OCI-LY1 (cell line): ENCODE measurements at regions not wholly inside any gene's neighbourhood (a gene's known extent, or its start where the extent isn't known, plus 50 kb on each side); places are given as distances from the start of the nearest gene placed in this dataset.
"Not testable (repeated sequence)": the region's sequence is repeated elsewhere in the genome, so short reads cannot be mapped to it uniquely, and the experiment has no call there.

ENCODE experiments used
- H2AFZ ChIP-seq: fragments of 200-600 bp; sonication (generic), shearing (Covaris generic); 2 replicates; pipeline ENCODE4 v1.6.0; 2014; ENCODE audit warnings: antibody characterized with exemption, mild to moderate bottlenecking, low read length
- H3F3A ChIP-seq: fragments of 200-600 bp; sonication (generic), shearing (Covaris generic); 2 replicates; pipeline ENCODE4 v1.6.0; 2014; ENCODE audit warnings: mild to moderate bottlenecking, antibody characterized with exemption, low read length, moderate library complexity; ENCODE audit not compliant: insufficient read depth
- H3K27ac ChIP-seq: fragments of 200-600 bp; sonication (generic); 2 replicates; pipeline ENCODE4 v1.5.1; 2014; ENCODE audit warnings: low read length, mixed run types, mild to moderate bottlenecking, low read depth; ENCODE audit not compliant: poor library complexity, severe bottlenecking
- H3K27me3 ChIP-seq: fragments of 200-600 bp; sonication (generic); 2 replicates; pipeline ENCODE4 v1.6.0; 2014; ENCODE audit warnings: antibody characterized with exemption, mild to moderate bottlenecking, low read length, moderate library complexity; ENCODE audit not compliant: insufficient read depth
- H3K36me3 ChIP-seq: fragments of 200-600 bp; sonication (generic); 2 replicates; pipeline ENCODE4 v1.6.1; 2014; ENCODE audit warnings: mild to moderate bottlenecking, antibody characterized with exemption, low read length, moderate library complexity, mixed read lengths; ENCODE audit not compliant: insufficient read depth
- H3K4me1 ChIP-seq: fragments of 200-600 bp; sonication (generic); 2 replicates; pipeline ENCODE4 v1.5.1; 2014; ENCODE audit warnings: mild to moderate bottlenecking, low read length, moderate library complexity; ENCODE audit not compliant: insufficient read depth, severe bottlenecking
- H3K4me2 ChIP-seq: fragments of 200-600 bp; sonication (generic), shearing (Covaris generic); 2 replicates; pipeline ENCODE4 v1.6.1; 2014; ENCODE audit warnings: low read length
- H3K4me3 ChIP-seq: fragments of 200-600 bp; sonication (generic); 2 replicates; pipeline ENCODE4 v1.5.1; 2014; ENCODE audit warnings: low read length, low read depth, mild to moderate bottlenecking, mixed read lengths; ENCODE audit not compliant: poor library complexity, severe bottlenecking
- H3K79me2 ChIP-seq: fragments of 200-600 bp; shearing (Covaris generic); 2 replicates; pipeline ENCODE4 v1.6.1; 2016; ENCODE audit warnings: mixed run types, low read length, mixed read lengths; ENCODE audit not compliant: insufficient read depth
- H3K9ac ChIP-seq: fragments of 200-600 bp; sonication (generic), shearing (Covaris generic); 2 replicates; pipeline ENCODE4 v1.6.1; 2014; ENCODE audit warnings: mild to moderate bottlenecking, low read length, mixed read lengths
- H3K9me2 ChIP-seq: fragments of 200-600 bp; sonication (generic), shearing (Covaris generic); 2 replicates; pipeline ENCODE4 v1.6.1; 2014; ENCODE audit warnings: low read depth, mild to moderate bottlenecking, low read length, mixed read lengths
- H3K9me3 ChIP-seq: fragments of 200-600 bp; shearing (Covaris generic); 2 replicates; pipeline ENCODE4 v1.6.1; 2014; ENCODE audit warnings: low read length, mixed read lengths
- H4K20me1 ChIP-seq: fragments of 200-600 bp; sonication (generic), shearing (Covaris generic); 2 replicates; pipeline ENCODE4 v1.6.0; 2016; ENCODE audit warnings: mild to moderate bottlenecking, low read length; ENCODE audit not compliant: insufficient read depth
- CTCF ChIP-seq: fragments of 200-600 bp; sonication (generic), shearing (Covaris generic); IDR thresholded peaks from 2 replicates; pipeline ENCODE4 v1.5.1; 2017; ENCODE audit warnings: mild to moderate bottlenecking, antibody characterized with exemption, low read length, moderate library complexity, mixed read lengths
- EZH2 ChIP-seq: fragments of 200-600 bp; sonication (generic), shearing (Covaris generic); IDR thresholded peaks from 2 replicates; pipeline ENCODE4 v1.8.0; 2017; ENCODE audit warnings: borderline replicate concordance, mixed run types, mild to moderate bottlenecking, antibody characterized with exemption, low read length, moderate library complexity, mixed read lengths

GRCh38 chr3:86766331-86766730 lies 224.6 kb downstream of the VGLL3 start:
- no peak overlapping the region for H3K27ac ChIP-seq
- no peaks in the 10 kb centered on the region for H3K36me3 ChIP-seq
- TF ChIP-seq CTCF (no peak), EZH2 (no peak)
- H3K9ac ChIP-seq: no peak overlapping the region
- H3F3A ChIP-seq: no peaks in the 10 kb centered on the region
- no peaks in the 10 kb centered on the region for H3K4me1 ChIP-seq
- H3K79me2 ChIP-seq: no peaks in the 10 kb centered on the region
- no peak overlapping the region for H3K4me3 ChIP-seq
- no peaks in the 10 kb centered on the region for H3K9me3 ChIP-seq
- no peaks in the 10 kb centered on the region for H3K27me3 ChIP-seq
- H2AFZ ChIP-seq: no peak overlapping the region
- no peaks in the 10 kb centered on the region for H4K20me1 ChIP-seq
- H3K9me2 ChIP-seq: no peaks in the 10 kb centered on the region
- no peak overlapping the region for H3K4me2 ChIP-seq

- not testable (repeated sequence) for H3K4me1 ChIP-seq, H3K27ac ChIP-seq, H3K9ac ChIP-seq, H3K27me3 ChIP-seq, H3K9me3 ChIP-seq, H3K36me3 ChIP-seq, H4K20me1 ChIP-seq, H3K9me2 ChIP-seq, H3K4me3 ChIP-seq, H3K4me2 ChIP-seq, H3F3A ChIP-seq, H2AFZ ChIP-seq, H3K79me2 ChIP-seq
Measured at GRCh38 chr3:86757322-86758179, 233.4 kb downstream of the VGLL3 start.

GRCh38 chr3:86748015-86748414 lies 242.9 kb downstream of the VGLL3 start:
- H3K9me2 ChIP-seq: no peaks in the 10 kb centered on the region
- no peaks in the 10 kb centered on the region for H3K9me3 ChIP-seq
- H4K20me1 ChIP-seq: no peaks in the 10 kb centered on the region
- no peaks in the 10 kb centered on the region for H3F3A ChIP-seq
- TF ChIP-seq EZH2 (no peak), CTCF (no peak)
- no peak overlapping the region for H3K9ac ChIP-seq
- H3K36me3 ChIP-seq: no peaks in the 10 kb centered on the region
- H3K4me3 ChIP-seq: no peak overlapping the region
- no peak overlapping the region for H2AFZ ChIP-seq
- no peaks in the 10 kb centered on the region for H3K4me1 ChIP-seq
- no peak overlapping the region for H3K4me2 ChIP-seq
- H3K27me3 ChIP-seq: no peaks in the 10 kb centered on the region
- H3K27ac ChIP-seq: no peak overlapping the region
- H3K79me2 ChIP-seq: no peaks in the 10 kb centered on the region

- no peak overlapping the region for H3K9ac ChIP-seq
- H2AFZ ChIP-seq: no peak overlapping the region
- no peak overlapping the region for H3K4me3 ChIP-seq
- H3K9me3 ChIP-seq: no peaks in the 10 kb centered on the region
- H3K27me3 ChIP-seq: no peaks in the 10 kb centered on the region
- no peaks in the 10 kb centered on the region for H4K20me1 ChIP-seq
- no peaks in the 10 kb centered on the region for H3K9me2 ChIP-seq
- no peaks in the 10 kb centered on the region for H3K36me3 ChIP-seq
- H3K4me1 ChIP-seq: no peaks in the 10 kb centered on the region
- no peaks in the 10 kb centered on the region for H3F3A ChIP-seq
- no peaks in the 10 kb centered on the region for H3K79me2 ChIP-seq
- H3K27ac ChIP-seq: no peak overlapping the region
- H3K4me2 ChIP-seq: no peak overlapping the region
- TF ChIP-seq EZH2: no peak
- TF ChIP-seq CTCF: no peak
Measured at GRCh38 chr3:86744051-86744450, 246.9 kb downstream of the VGLL3 start.
